ENCODE measurements at regions not wholly inside any gene's neighbourhood (a gene's known extent, or its start where the extent isn't known, plus 50 kb on each side); places are given as distances from the start of the nearest gene placed in this dataset.

DNA sequence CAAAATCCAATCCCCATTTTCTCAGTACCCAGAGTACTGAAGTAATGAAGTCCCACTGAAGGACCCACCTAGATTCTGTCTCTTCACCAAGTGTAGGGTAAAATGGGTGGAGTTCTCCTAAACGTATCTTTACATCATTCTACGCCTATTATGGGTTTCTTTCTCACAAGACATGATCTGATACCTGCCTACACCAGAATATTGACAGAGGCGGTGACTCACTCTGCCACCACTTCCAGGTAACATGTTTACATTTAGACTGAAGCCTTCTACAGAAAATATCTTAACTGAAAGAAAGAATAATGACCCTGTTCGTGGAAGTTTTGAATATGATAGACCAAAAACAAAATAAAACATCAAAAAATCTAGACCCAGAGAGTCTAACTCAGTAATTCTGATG, 89.8 kb downstream of the BTG1 start:
- H3K4me2 ChIP-seq (ENCODE audit: low read depth, low read length), result peak overlapping the region; percentile 26
- peak; percentile 36 for DNase-seq
- H3K9me2 ChIP-seq (replicated peaks; ENCODE audit: insufficient read depth, low read length), result no peaks in the 10 kb centered on the region
- H3K9me3 ChIP-seq (replicated peaks; ENCODE audit: insufficient read depth, low read length), result no peaks in the 10 kb centered on the region
- no peak overlapping the region for H3K9ac ChIP-seq (ENCODE audit: low read length)
- peaks cover 22% of the 10 kb centered on the region for H3F3A ChIP-seq (ENCODE audit: insufficient read depth, low read length)
- peak overlapping the region; percentile 26; the same call in 1 of the 2 replicates for H3K27ac ChIP-seq (ENCODE audit: low read length)
- no peak overlapping the region for H2AFZ ChIP-seq (ENCODE audit: low read length)
- no peak for TF ChIP-seq CTCF (IDR thresholded peaks at IDR 0.05; ENCODE audit: low read length)
- no peak for TF ChIP-seq EZH2 (optimal IDR thresholded peaks at IDR 0.05; ENCODE audit: low read depth, low read length)
- no peak for TF ChIP-seq EZH2phosphoT487 (IDR thresholded peaks at IDR 0.05; ENCODE audit: low read length)
- no peak overlapping the region for H3K4me3 ChIP-seq (ENCODE audit: low read length)
- peaks cover 55% of the 10 kb centered on the region for H3K4me1 ChIP-seq (ENCODE audit: low read length)
- H3K79me2 ChIP-seq (ENCODE audit: low read length), result no peaks in the 10 kb centered on the region
- H3K27me3 ChIP-seq (replicated peaks; ENCODE audit: insufficient read depth, low read length), result no peaks in the 10 kb centered on the region
- H4K20me1 ChIP-seq (ENCODE audit: insufficient read depth, low read length), result no peaks in the 10 kb centered on the region
- H3K36me3 ChIP-seq (replicated peaks; ENCODE audit: insufficient read depth, low read length), result no peaks in the 10 kb centered on the region

GRCh38 chr12:92051441-92051840, 94.2 kb downstream of the BTG1 start:
- Histone ChIP-seq H3K4me3 (ENCODE audit: low read length) (no peak overlapping the region), H3K9me2 (replicated peaks; ENCODE audit: insufficient read depth, low read length) (no peaks in the 10 kb centered on the region), H4K20me1 (ENCODE audit: insufficient read depth, low read length) (no peaks in the 10 kb centered on the region), H3K79me2 (ENCODE audit: low read length) (no peaks in the 10 kb centered on the region), H3K9me3 (replicated peaks; ENCODE audit: insufficient read depth, low read length) (no peaks in the 10 kb centered on the region), H3K27ac (ENCODE audit: low read length) (no peak overlapping the region), H3F3A (ENCODE audit: insufficient read depth, low read length) (peaks cover 7% of the 10 kb centered on the region), H2AFZ (ENCODE audit: low read length) (no peak overlapping the region), H3K36me3 (replicated peaks; ENCODE audit: insufficient read depth, low read length) (no peaks in the 10 kb centered on the region), H3K27me3 (replicated peaks; ENCODE audit: insufficient read depth, low read length) (no peaks in the 10 kb centered on the region), H3K4me2 (ENCODE audit: low read depth, low read length) (no peak overlapping the region), H3K9ac (ENCODE audit: low read length) (no peak overlapping the region), H3K4me1 (ENCODE audit: low read length) (peaks cover 36% of the 10 kb centered on the region)
- TF ChIP-seq EZH2 (optimal IDR thresholded peaks at IDR 0.05; ENCODE audit: low read depth, low read length) (no peak), EZH2phosphoT487 (IDR thresholded peaks at IDR 0.05; ENCODE audit: low read length) (no peak), CTCF (IDR thresholded peaks at IDR 0.05; ENCODE audit: low read length) (no peak)
- DNase-seq, result no peak

- Histone ChIP-seq H3F3A (ENCODE audit: insufficient read depth, low read length) (peaks cover 7% of the 10 kb centered on the region), H3K79me2 (ENCODE audit: low read length) (no peaks in the 10 kb centered on the region), H2AFZ (ENCODE audit: low read length) (no peak overlapping the region), H4K20me1 (ENCODE audit: insufficient read depth, low read length) (no peaks in the 10 kb centered on the region), H3K9me3 (replicated peaks; ENCODE audit: insufficient read depth, low read length) (no peaks in the 10 kb centered on the region), H3K36me3 (replicated peaks; ENCODE audit: insufficient read depth, low read length) (no peaks in the 10 kb centered on the region), H3K4me3 (ENCODE audit: low read length) (no peak overlapping the region), H3K27ac (ENCODE audit: low read length) (no peak overlapping the region), H3K4me2 (ENCODE audit: low read depth, low read length) (no peak overlapping the region), H3K27me3 (replicated peaks; ENCODE audit: insufficient read depth, low read length) (no peaks in the 10 kb centered on the region), H3K4me1 (ENCODE audit: low read length) (peaks cover 26% of the 10 kb centered on the region), H3K9ac (ENCODE audit: low read length) (no peak overlapping the region), H3K9me2 (replicated peaks; ENCODE audit: insufficient read depth, low read length) (no peaks in the 10 kb centered on the region)
- no peak for TF ChIP-seq EZH2phosphoT487 (IDR thresholded peaks at IDR 0.05; ENCODE audit: low read length)
- no peak for TF ChIP-seq CTCF (IDR thresholded peaks at IDR 0.05; ENCODE audit: low read length)
- DNase-seq, result no peak
These were observed 96.2 kb downstream of the BTG1 start for GRCh38 chr12:92049403-92049802.
